Effector memory CD8-positive, alpha-beta T cell (primary cell): ENCODE measurements at regions not wholly inside any gene's neighbourhood (a gene's known extent, or its start where the extent isn't known, plus 50 kb on each side); places are given as distances from the start of the nearest gene placed in this dataset.

Experiments used
- ATAC-seq: fragments of 150-1000 bp; cut with Tn5 transposase; replicated peaks from 2 replicates; pipeline ENCODE4 v1.10.0; 2021; ENCODE audit warnings: mild to moderate bottlenecking, moderate library complexity
- DNase-seq, 3 experiments: peaks; one replicate each; pipeline ENCODE4 v3.0.0; 2021
- H3K27ac Mint-ChIP-seq, 2 donors: one replicate each; pipeline ENCODE4 v1.8.0; 2022; ENCODE audit warnings: mild to moderate bottlenecking in 2 of 2, mixed read lengths in 2 of 2, moderate library complexity in 2 of 2
- H3K27me3 Mint-ChIP-seq, 2 donors: one replicate each; pipeline ENCODE4 v1.8.0; 2022; ENCODE audit warnings: mixed read lengths in 2 of 2
- H3K36me3 Mint-ChIP-seq: one replicate; pipeline ENCODE4 v1.8.0; 2022; ENCODE audit warnings: mild to moderate bottlenecking, moderate library complexity, mixed read lengths; ENCODE audit not compliant: insufficient read depth
- H3K4me1 Mint-ChIP-seq, 2 donors: one replicate each; pipeline ENCODE4 v1.8.0; 2022; ENCODE audit warnings: low read depth in 2 of 2, mixed read lengths in 2 of 2
- H3K4me3 Mint-ChIP-seq, 2 donors: one replicate each; pipeline ENCODE4 v1.8.0; 2022; ENCODE audit warnings: mild to moderate bottlenecking in 2 of 2, mixed read lengths in 2 of 2, moderate library complexity in 2 of 2
- H3K9me3 Mint-ChIP-seq, 2 donors: one replicate each; pipeline ENCODE4 v1.8.0; 2022; ENCODE audit warnings: mixed read lengths in 2 of 2

DNA sequence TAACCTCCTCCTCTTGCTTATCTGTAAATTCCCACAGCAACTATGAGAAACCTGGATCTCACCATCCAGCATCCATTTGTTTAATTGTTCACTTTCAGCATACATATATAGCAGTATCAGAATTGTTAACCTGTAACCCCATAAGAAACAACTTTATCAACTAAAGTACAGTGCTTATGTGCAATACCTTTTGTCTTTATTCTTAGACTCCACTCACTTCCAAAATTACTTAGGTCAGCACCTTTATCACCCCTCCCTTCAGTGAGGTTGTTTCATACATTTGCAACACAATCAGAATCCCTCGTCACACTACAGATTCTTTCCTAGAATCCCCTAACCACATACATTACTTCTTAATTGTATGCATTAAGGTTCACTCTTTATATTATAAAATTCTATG is 225.9 kb upstream of the NCKAP5 start:
- Mint-ChIP-seq H3K4me3 (no peak overlapping the region), H3K9me3 (peaks cover 5 to 21% of the 10 kb centered on the region in 2 donors), H3K4me1 (no peaks in the 10 kb centered on the region), H3K27me3 (peaks cover 5 to 16% of the 10 kb centered on the region in 2 donors), H3K27ac (no peak overlapping the region), H3K36me3 (no peaks in the 10 kb centered on the region)
- DNase-seq (no peak), ATAC-seq (no peak)

DNA sequence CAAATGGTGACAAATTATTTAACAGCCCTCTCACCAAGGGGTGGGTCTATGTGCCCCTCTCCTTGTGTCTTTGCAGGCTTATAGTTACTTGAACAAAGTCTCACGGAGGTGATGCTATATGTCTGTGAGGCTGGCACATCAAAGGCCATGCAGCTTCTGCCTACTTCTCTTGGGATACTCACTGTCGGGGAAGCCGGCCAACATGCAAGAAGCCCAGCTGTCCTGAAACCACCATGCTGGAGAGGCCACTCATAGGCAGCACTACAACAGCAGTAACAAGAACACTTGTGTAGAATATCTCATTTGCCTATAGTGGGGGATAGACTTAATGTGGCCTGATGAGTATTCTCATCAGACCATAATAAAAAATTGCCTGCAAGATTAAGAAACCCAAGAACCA is 233.7 kb upstream of the NCKAP5 start:
- no peaks in the 10 kb centered on the region for H3K4me1 Mint-ChIP-seq
- H3K9me3 Mint-ChIP-seq = no peaks in the 10 kb centered on the region
- H3K4me3 Mint-ChIP-seq = no peak overlapping the region
- DNase-seq (no peak), ATAC-seq (no peak)
- no peak overlapping the region for H3K27ac Mint-ChIP-seq
- H3K36me3 Mint-ChIP-seq = no peaks in the 10 kb centered on the region
- H3K27me3 Mint-ChIP-seq = peaks cover 13 to 27% of the 10 kb centered on the region in 2 donors

DNA sequence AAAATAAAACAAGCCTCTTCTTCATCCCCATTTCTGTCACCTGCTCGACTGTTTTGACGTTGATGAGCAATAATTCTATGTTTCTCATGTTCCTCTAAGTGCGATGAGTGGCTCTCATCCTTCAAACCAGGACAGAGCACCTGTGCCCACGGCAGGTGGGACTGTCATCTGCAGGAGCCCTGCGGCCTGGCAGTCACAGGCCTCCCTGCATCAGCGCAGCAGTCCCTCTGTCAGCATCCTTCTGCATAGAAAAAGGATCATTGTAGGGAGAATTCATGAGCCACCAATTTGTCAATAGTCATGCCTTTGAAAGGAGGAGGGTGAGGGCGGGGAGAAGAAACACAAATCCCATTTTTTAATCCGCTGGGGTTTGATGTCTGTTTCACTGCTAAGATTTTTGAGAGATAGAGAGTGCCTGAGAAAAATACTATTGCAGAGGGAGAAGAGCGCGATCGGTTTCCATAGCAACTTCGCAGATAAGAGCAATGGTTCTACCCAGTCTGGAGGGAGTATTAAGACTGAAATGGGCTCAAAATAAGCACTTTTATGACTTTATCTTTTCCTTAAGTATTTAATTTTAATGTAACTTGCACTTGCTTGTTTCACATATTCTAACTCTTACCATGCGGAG is 234.3 kb upstream of the NCKAP5 start:
- Mint-ChIP-seq H3K4me3 (no peak overlapping the region), H3K9me3 (no peaks in the 10 kb centered on the region), H3K4me1 (no peaks in the 10 kb centered on the region), H3K27me3 (peaks cover 13 to 27% of the 10 kb centered on the region in 2 donors), H3K27ac (no peak overlapping the region), H3K36me3 (no peaks in the 10 kb centered on the region)
- ATAC-seq (no peak), DNase-seq (no peak)

GRCh38 chr2:133806564-133806963 is 238.3 kb upstream of the NCKAP5 start:
- ATAC-seq = no peak
- DNase-seq = no peak
- peaks cover 11 to 12% of the 10 kb centered on the region in 2 donors for H3K9me3 Mint-ChIP-seq
- H3K36me3 Mint-ChIP-seq = no peaks in the 10 kb centered on the region
- peaks cover 8 to 10% of the 10 kb centered on the region in 2 donors for H3K27me3 Mint-ChIP-seq
- no peak overlapping the region for H3K4me3 Mint-ChIP-seq
- H3K4me1 Mint-ChIP-seq = no peaks in the 10 kb centered on the region
- H3K27ac Mint-ChIP-seq = no peak overlapping the region

GRCh38 chr2:133809485-133809884 is 241.2 kb upstream of the NCKAP5 start:
- H3K27me3 Mint-ChIP-seq = peaks cover 0 to 12% of the 10 kb centered on the region in 2 donors
- no peak overlapping the region for H3K4me3 Mint-ChIP-seq
- no peaks in the 10 kb centered on the region for H3K4me1 Mint-ChIP-seq
- H3K27ac Mint-ChIP-seq = no peak overlapping the region
- H3K9me3 Mint-ChIP-seq = peaks cover 11 to 12% of the 10 kb centered on the region in 2 donors
- no peak for ATAC-seq
- no peaks in the 10 kb centered on the region for H3K36me3 Mint-ChIP-seq
- DNase-seq = no peak

DNA sequence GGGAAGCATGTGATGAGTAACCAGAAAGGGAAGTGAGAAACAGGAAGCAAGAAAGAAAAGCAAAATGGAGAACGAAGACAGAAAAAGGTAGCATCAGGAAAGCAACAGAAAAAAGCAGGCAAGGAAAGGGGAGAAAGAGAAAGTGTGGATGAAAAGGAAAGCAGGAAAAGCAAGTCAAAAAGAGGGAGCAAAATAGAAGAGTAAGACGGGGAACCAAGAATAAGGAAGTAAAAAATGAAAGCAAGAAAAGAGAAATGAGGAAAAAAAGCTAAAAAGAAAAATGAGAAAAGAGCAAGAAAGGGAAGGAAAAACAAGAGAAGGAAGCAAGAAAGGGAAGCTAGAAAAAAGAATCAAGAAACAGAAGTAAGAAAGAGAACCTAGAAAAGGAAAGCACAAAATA is 242.3 kb upstream of the NCKAP5 start:
- Mint-ChIP-seq H3K27me3 (peaks cover 0 to 16% of the 10 kb centered on the region in 2 donors), H3K27ac (no peak overlapping the region), H3K36me3 (no peaks in the 10 kb centered on the region), H3K4me1 (no peaks in the 10 kb centered on the region), H3K9me3 (peaks cover 11 to 12% of the 10 kb centered on the region in 2 donors), H3K4me3 (no peak overlapping the region)
- ATAC-seq (no peak), DNase-seq (no peak)

DNA sequence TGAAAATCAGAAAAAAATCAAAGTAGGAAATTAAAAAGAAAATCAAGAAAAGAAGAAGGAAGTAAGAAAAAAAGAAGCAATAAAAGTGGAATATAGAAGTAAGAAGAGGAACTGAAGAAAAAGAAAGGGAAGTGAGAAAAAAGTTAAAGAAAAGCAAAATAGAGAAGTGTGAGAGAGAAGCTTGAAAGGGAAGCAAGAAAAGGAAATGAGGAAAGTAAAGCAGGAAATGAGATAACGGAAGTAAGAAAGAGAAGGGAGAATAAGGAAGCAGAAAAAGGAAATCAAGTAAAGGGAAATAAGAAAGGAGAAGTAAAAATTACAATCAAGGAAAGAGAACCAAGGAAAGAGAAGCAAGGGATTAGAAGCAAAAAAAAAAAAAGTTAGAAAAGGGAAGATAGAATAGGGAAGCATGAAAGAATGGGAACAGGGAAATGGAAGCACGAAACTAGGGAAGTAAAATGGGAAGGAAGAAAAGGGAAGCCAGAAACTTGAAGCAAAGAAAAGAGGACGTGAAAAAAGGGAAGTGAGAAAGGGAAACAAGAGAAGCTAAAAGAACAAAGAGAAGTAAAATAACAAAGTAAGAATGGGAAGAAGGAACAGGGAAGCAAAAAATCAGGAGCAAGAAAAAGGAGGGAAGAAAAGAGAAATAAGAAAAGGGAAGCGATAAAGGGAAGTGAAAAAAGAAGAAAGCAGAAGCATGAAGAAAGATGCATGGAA is 243.3 kb upstream of the NCKAP5 start:
- no peak for DNase-seq
- peaks cover 0 to 22% of the 10 kb centered on the region in 2 donors for H3K27me3 Mint-ChIP-seq
- no peaks in the 10 kb centered on the region for H3K4me1 Mint-ChIP-seq
- H3K27ac Mint-ChIP-seq = no peak overlapping the region
- H3K36me3 Mint-ChIP-seq = no peaks in the 10 kb centered on the region
- no peak for ATAC-seq
- peaks cover 11 to 12% of the 10 kb centered on the region in 2 donors for H3K9me3 Mint-ChIP-seq
- H3K4me3 Mint-ChIP-seq = no peak overlapping the region

DNA sequence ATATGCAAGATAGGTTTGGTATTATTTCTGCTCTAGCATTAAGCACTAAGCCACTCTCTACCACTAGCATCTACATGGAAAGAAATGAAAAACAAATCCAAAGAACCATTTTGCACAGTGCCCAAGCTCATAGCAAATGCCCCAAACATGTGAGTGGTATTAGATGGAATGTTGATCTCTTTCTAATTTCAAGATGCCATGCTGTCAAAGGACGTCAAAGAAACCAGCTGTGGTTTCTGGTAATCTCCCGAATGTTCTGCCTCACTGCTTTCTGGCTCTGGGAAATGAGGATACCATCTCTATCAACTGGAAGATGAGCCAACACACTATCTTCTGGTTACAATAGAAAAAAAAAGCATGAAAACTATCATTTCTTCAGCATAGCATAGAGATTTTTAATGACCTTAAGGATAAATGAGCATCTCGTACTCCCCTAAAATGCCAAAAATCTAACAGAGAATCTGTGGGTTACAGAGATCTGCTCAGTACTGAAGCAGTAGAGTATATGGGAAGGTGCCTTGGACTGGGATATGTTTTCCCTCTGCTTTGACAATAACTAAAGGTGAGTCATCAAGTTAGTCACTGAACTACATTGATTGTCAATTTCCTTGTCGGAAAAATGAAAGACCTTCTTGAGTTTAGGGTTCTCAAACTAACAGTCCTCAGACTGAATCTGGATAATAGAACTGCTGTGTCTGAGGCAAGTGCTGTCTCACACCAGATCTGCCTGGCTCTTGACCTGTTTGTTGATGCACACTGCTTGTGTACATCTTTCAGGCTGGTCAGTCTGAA is 244.8 kb upstream of the NCKAP5 start:
- ATAC-seq (no peak), DNase-seq (no peak)
- Mint-ChIP-seq H3K4me1 (no peaks in the 10 kb centered on the region), H3K4me3 (no peak overlapping the region), H3K36me3 (no peaks in the 10 kb centered on the region), H3K27me3 (peaks cover 0 to 22% of the 10 kb centered on the region in 2 donors), H3K27ac (no peak overlapping the region), H3K9me3 (peaks cover 11 to 12% of the 10 kb centered on the region in 2 donors)

DNA sequence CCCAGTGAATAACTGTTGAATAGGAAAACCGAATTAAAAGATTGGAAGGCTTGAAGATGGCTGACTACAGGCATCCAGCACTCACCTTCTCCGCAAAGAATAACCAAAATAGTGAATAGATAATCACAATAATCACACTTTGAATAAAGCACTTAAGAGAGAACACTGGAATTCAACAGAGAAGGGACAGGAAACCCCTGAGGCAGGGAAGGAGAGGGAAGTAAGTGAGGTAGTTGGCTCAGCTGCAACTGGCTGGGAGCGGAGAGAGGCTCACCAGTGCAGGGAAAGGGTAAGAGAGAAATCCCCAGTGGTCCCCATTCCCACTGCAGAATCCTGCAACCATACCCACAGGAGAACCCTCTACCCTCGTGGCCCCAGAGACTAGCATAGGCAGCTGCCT is 246.6 kb upstream of the NCKAP5 start:
- no peak overlapping the region for H3K4me3 Mint-ChIP-seq
- H3K27me3 Mint-ChIP-seq = peaks cover 7 to 12% of the 10 kb centered on the region in 2 donors
- ATAC-seq = no peak
- no peaks in the 10 kb centered on the region for H3K4me1 Mint-ChIP-seq
- H3K27ac Mint-ChIP-seq = no peak overlapping the region
- H3K9me3 Mint-ChIP-seq = peaks cover 0 to 5% of the 10 kb centered on the region in 2 donors
- H3K36me3 Mint-ChIP-seq = no peaks in the 10 kb centered on the region
- DNase-seq = no peak

DNA sequence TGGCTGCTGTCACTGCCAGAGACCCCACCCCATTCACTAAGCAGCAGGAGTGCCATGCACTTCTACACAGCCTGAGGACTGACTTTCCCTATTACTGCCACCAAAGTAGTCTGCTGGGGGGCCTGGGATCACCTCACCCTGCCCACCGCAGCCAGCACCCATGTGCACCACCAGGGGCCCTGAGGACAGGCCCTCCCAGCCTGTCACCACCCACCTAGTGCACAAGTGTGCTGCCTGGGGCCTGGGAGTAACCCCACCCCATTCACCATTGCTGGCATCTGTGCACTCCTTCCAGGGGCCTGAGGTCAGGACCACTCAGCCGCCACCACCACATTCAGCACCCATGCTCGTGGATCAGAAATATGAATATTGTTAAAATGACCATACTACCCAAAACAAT is 247.8 kb upstream of the NCKAP5 start:
- H3K27ac Mint-ChIP-seq = no peak overlapping the region
- ATAC-seq = no peak
- H3K4me1 Mint-ChIP-seq = no peaks in the 10 kb centered on the region
- DNase-seq = no peak
- peaks cover 12% of the 10 kb centered on the region in 2 donors for H3K27me3 Mint-ChIP-seq
- no peaks in the 10 kb centered on the region for H3K36me3 Mint-ChIP-seq
- H3K9me3 Mint-ChIP-seq = no peaks in the 10 kb centered on the region
- H3K4me3 Mint-ChIP-seq = no peak overlapping the region

- Mint-ChIP-seq H3K9me3 (no peaks in the 10 kb centered on the region), H3K4me3 (no peak overlapping the region), H3K27ac (no peak overlapping the region), H3K36me3 (no peaks in the 10 kb centered on the region), H3K27me3 (peaks cover 16 to 18% of the 10 kb centered on the region in 2 donors), H3K4me1 (no peaks in the 10 kb centered on the region)
- ATAC-seq (no peak), DNase-seq (no peak)
Measured at GRCh38 chr2:133817680-133818566, 249.7 kb upstream of the NCKAP5 start.

DNA sequence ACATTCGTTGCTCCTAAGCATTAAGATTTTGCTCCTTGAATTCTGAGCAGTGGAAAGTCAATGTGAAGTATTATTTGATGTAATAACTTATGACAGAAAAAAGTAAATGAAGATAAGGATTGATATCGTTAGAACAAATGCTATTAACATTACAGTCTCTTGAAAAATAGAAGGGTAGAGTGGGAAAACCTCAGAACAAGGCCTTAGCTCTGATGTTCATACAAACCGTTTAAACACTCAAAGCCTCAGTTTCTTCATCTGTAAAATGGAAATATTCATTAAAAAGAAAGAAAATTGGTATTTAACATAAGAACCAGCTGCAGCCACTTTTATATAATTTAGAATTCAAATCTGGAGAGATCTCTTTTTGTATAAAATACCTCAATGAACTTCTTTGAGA is 250.4 kb upstream of the NCKAP5 start:
- Mint-ChIP-seq H3K9me3 (no peaks in the 10 kb centered on the region), H3K27me3 (peaks cover 16 to 18% of the 10 kb centered on the region in 2 donors), H3K4me3 (no peak overlapping the region), H3K4me1 (no peaks in the 10 kb centered on the region), H3K27ac (no peak overlapping the region), H3K36me3 (no peaks in the 10 kb centered on the region)
- no peak for DNase-seq
- ATAC-seq = no peak

DNA sequence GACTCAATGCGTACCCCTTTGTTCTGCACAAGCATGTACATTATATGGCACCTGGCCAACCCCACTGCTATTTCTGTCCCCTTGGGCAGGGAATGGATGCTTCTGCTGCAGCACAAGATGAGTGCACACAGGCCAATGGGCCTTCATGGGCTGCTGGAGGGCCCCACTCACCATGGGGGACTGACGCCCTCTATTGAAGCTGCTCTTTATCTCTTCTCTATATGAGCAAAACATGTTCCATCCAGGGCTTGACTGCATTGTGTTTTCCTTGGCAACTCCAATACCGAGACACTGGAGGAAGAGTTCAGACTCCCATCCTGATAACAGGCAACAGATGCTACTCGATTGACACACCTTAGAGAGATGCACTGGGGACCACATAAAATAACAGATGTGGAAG is 251.6 kb upstream of the NCKAP5 start:
- Mint-ChIP-seq H3K4me3 (no peak overlapping the region), H3K36me3 (no peaks in the 10 kb centered on the region), H3K27me3 (peaks cover 11 to 18% of the 10 kb centered on the region in 2 donors)

More for the DNA sequence above, 251.6 kb upstream of the NCKAP5 start:
- no peaks in the 10 kb centered on the region for H3K4me1 Mint-ChIP-seq
- no peak for ATAC-seq
- H3K27ac Mint-ChIP-seq = no peak overlapping the region
- no peaks in the 10 kb centered on the region for H3K9me3 Mint-ChIP-seq
- no peak for DNase-seq
